GM19238 (cell line): ENCODE measurements at regions not wholly inside any gene's neighbourhood (a gene's known extent, or its start where the extent isn't known, plus 50 kb on each side); places are given as distances from the start of the nearest gene placed in this dataset.

Experiments
- DNase-seq: peaks from one replicate; pipeline ENCODE4 v3.0.0; 2011; ENCODE audit warnings: low spot score; ENCODE audit not compliant: insufficient read length

GRCh38 chr9:109940561-109940960, 160.6 kb downstream of the PALM2AKAP2 start:
- no peak for DNase-seq

DNA sequence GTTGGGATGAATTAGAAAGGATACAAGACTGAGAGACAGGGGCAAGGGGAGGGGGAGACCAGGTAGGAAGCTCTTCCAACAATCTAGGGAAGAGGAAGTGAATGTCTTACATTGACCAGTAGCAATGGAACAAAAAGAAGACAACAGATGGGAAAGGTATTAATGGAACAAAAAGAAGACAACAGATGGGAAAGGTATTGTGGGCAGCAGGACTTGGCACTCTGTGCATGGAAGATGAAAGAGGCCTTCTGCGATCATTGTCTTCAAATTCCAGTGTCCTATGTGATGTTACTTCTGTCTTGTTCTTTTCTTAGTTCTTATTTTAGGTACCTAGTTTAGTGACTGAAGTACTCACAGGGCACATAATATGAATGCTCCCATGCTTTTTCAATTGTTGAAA, 161.8 kb downstream of the PALM2AKAP2 start:
- no peak for DNase-seq

GRCh38 chr9:109945573-109945972, 165.6 kb downstream of the PALM2AKAP2 start:
- no peak for DNase-seq

- DNase-seq: no peak
Measured at GRCh38 chr9:109948453-109948852, 168.5 kb downstream of the PALM2AKAP2 start.

DNA sequence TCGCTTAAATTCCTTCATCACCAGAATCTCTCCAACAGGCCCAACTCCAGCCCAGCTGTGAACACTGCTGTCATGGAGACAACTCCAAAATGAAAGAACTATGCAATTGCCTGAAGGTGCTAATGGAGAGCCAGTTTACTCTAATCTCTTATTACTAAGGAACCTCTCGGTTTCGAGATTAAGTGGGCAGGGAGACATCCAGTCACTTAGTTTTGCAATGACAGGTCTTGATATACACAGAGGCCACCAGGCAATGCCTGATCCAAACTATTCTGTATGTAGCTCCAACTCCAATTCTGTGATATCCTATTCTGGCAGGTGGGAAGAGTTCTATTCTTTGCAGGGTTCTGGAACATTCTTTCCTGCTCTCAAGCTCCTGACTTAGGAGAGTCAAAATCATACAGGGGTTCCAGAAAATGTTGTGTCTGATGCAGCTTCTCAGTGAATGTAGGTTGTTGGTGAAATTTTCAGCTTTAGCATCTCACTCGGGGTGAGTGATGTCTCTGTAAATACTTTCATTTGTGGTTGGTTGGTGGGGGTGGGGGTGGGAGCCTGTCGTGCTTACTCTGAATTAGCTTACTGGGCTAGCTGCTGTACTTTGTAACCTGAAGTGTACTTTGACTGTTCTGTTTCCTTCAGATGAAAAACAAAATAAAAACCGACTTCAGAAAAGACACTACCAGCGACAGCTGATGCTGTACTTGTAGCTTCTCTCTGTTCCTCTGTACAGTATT, 170.9 kb downstream of the PALM2AKAP2 start:
- DNase-seq: no peak

- DNase-seq: no peak
Measured at GRCh38 chr9:109953300-109953699, 173.3 kb downstream of the PALM2AKAP2 start.

DNA sequence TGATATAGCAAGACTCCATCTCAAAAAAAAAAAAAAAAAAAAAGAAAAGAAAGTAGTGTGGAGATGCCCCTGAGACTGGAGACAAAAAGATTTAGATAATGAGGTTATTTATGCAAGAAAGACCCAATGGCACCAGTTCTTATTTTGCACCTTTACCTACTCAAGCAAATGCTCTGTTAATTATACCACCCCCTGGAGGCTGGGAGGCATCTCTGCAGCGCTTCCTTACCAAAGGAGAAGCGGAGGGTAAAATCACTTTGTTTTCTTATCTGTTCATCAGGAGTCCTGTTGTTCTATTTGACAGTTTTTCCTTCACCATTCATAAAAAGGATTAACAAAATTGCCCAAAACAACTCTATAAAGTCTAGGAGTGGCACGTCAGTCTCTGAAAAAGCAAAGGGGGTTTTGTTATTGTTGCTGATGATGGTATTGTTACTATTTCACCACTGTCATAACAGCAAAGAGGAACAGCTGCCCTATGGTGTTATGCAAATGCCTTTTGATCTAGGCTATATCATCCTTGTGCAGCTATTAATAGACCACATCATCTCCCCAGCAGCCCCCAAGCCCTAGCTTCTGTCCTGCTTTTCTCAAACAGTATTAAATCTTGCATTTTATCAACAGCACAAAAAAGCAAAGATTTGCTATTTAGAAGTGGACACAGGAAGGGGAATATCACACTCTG, 174.0 kb downstream of the PALM2AKAP2 start:
- DNase-seq: no peak

DNA sequence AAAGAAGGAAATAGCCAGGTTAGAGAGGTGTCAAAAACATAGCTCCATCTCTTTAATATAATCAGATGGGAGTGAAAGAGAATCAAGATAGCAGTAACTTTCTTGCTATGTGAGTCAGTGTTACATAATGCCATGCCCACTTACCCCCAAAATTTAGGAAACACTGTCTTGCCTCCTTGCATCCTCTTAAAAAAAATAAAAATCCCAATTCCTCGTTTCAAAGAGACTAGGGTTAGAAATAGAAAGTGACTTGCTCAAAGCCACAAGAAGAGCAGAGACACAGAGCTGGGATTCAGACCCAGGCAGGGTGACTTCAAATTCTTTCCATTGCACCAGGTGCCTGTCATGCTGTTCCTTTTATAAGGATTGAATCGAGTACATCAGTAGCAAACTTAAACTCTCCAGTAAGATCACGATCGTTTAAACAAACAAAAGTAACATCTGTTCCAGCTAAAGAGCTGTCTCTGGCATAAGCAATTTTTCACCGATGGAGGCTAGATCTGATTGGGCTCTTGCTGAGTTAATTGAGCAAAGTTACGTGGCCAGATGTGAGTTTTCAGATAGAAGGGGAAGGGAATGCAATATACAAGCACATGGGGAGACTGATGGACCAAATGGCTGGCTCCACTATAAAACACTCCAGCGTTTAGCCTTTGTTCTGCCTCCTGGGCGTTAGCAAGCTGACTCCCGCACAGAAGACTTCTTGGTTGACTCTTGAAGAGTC, 176.9 kb downstream of the PALM2AKAP2 start:
- DNase-seq: no peak

DNA sequence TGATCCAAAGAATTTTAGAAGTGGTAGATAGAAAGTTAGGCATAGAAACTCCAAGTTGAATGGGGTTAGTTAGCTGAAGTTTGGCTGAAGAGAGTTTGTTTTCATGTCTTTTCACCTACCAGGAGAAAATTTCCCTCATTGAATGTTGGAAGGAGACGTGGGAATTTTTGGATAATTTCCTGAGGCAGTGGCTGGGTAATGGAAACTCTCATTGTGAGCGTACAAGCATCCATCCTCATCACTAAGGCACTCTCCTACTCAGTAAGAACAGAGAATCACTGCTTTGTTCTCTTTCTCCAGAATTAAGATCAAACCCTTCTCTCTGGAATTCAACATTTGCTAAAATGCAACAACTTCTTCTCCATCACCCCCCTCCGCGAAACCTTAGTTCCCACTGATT, 179.7 kb downstream of the PALM2AKAP2 start:
- no peak for DNase-seq

- DNase-seq: no peak
Measured at GRCh38 chr9:109961626-109962025, 181.6 kb downstream of the PALM2AKAP2 start.

- DNase-seq: no peak
Measured at GRCh38 chr9:109962215-109962614, 182.2 kb downstream of the PALM2AKAP2 start.

- no peak for DNase-seq
Measured at GRCh38 chr9:109963079-109963478, 183.1 kb downstream of the PALM2AKAP2 start.

DNA sequence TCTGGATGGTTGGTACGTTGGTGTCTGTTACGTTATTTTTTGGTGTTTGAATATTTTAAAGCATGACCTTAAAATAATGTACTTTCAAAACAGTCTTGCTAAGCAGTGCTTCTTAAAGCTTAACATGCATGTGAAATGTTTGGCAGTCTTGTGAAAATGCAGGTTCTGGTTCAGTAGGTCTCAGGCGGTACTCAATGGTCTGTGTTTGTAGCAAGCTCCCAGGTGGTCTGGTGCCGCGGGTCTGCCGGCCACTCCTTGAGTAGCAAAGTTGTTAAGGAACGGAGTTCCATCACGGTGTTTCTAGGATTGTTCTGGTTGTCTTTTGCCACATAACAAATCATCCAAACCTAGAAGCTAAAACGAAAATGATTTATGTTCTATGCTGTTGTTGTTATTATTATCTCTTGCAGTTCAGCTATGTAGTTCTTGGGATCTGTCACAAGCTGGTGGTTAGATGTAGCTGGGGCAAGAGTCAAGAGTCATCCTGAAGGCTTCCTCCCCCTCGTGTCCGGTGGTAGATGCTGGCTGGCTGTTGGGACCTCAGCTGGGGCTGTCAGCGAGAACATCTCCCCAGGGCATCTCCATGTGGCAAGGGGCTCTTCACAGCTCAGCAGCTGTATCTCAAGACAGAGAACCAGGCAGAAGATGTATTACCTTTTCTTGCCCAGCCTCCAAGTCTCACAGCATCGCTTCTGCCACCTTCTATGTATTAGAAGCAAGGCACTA, 186.8 kb downstream of the PALM2AKAP2 start:
- DNase-seq: peak; percentile 18

DNA sequence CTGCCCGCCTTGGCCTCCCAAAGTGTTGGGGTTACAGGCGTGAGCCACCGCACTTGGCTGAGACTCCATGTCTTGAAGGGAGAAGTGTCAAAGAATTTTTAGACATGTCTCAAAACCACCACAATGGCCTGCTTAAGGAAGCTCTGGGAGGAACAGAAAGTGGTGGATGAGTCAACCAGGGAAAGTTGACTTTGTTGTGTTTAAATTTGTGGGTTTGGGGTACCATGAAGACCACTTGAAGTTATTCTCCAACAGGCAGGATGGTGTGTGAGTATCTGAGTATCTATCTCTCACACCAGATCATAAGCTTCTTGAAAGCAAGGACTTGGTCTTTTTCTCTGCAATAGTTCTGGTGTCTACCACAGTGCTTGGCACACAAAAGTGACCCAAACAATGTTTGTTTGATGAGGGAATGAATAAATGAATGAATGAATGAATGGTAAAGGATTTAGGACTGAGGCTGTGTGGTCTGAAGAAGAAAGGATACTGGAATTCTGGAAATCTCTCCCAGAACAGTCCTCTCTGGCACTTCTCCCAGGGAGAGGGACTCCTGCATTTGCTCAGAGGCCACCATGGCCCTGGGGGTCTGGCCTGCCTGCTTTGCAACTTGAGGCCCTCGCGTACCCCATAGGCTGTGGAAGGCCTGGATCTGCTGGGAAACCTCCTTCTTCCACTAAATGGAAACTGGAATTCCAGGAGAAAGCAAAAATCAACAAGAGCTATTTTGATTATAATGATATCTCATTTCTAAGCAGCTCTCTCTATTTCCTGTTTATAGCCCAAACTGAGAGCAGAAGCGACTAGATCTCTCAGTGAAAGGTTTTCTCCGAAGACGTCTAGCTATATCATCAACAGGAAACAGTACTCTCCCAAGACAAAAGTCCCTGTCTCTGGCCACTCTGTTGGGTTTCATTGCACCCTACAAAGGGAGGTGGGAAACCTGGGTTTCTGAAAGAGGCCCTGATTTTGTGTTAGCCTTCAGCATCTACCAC, 187.9 kb downstream of the PALM2AKAP2 start:
- no peak for DNase-seq

GRCh38 chr9:109969011-109969410, 189.0 kb downstream of the PALM2AKAP2 start:
- no peak for DNase-seq

- no peak for DNase-seq
Measured at GRCh38 chr9:109969573-109970237, 189.7 kb downstream of the PALM2AKAP2 start.

GRCh38 chr9:109971226-109971625, 191.2 kb downstream of the PALM2AKAP2 start:
- DNase-seq: no peak

GRCh38 chr9:109972026-109972882, 192.3 kb downstream of the PALM2AKAP2 start:
- DNase-seq: peak; percentile 18

- DNase-seq: no peak
Measured at GRCh38 chr9:109973336-109973735, 193.3 kb downstream of the PALM2AKAP2 start.
